Activated T-cell treated with anti-CD3 and anti-CD28 coated beads, Interleukin-2, amount 50 U/mL, for 24 hours (primary cell): ENCODE measurements at regions not wholly inside any gene's neighbourhood (a gene's known extent, or its start where the extent isn't known, plus 50 kb on each side); places are given as distances from the start of the nearest gene placed in this dataset.

Experiments used
- DNase-seq: peaks from one replicate; pipeline ENCODE4 v3.0.0-alpha.2; 2020
- H3K27ac Mint-ChIP-seq: 2 replicates; pipeline ENCODE4 v1.8.0; 2020; ENCODE audit warnings: mild to moderate bottlenecking, mixed read lengths
- H3K27me3 Mint-ChIP-seq: 2 replicates; pipeline ENCODE4 v1.8.0; 2020; ENCODE audit warnings: mixed read lengths
- H3K36me3 Mint-ChIP-seq: 2 replicates; pipeline ENCODE4 v1.8.0; 2020; ENCODE audit warnings: low read depth, mixed read lengths
- H3K4me1 Mint-ChIP-seq: 2 replicates; pipeline ENCODE4 v1.8.0; 2020; ENCODE audit warnings: low read depth, mixed read lengths
- H3K4me3 Mint-ChIP-seq: 2 replicates; pipeline ENCODE4 v1.8.0; 2020; ENCODE audit warnings: mild to moderate bottlenecking, moderate library complexity, mixed read lengths
- H3K9me3 Mint-ChIP-seq: 2 replicates; pipeline ENCODE4 v1.8.0; 2020; ENCODE audit warnings: mixed read lengths

DNA sequence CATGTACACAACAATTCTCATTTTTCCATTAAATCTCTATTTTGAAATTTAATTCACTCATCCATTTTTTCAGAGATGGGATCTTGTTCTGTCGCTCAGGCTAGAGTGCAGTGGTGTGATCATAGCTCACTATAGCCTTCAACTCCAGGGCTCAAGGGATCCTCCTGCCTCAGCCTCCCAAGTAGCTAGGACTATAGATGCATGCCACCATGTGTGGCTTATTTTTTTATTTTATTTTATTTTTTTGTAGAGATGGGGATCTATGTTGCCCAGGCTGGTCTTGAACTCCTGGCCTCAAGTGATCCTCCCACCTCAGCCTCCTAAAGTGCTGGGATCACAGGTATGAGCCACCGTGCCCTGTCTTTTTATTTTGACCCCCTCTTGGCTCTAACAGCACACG, 203.8 kb upstream of the KLF14 start:
- Mint-ChIP-seq H3K4me1 (peaks cover 90% of the 10 kb centered on the region), H3K27me3 (no peaks in the 10 kb centered on the region), H3K36me3 (peaks cover 98% of the 10 kb centered on the region), H3K4me3 (peak overlapping the region; percentile 52), H3K27ac (peak overlapping the region; percentile 89), H3K9me3 (no peaks in the 10 kb centered on the region)
- no peak for DNase-seq

DNA sequence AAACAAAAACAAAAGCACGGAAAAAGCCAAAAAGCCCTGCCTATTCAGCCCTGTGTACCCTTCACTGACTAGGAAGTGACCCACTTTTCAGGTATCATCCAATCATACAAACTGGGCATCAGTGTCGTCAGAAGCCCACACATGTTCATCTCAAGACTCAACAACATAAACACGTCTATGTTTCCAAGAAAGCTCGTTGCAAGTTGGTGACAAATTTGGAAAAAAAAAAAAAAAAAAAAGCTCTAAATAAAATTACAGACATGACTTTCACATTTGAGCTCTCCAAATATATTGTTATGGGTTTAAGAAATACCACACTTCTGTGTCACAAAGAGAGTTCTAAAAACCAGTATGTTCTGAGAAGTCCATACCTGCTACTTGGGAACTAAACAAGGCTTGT, 204.7 kb upstream of the KLF14 start:
- Mint-ChIP-seq H3K27ac (peak overlapping the region; percentile 89), H3K27me3 (no peaks in the 10 kb centered on the region), H3K4me3 (peak overlapping the region; percentile 52), H3K4me1 (peaks cover 90% of the 10 kb centered on the region), H3K9me3 (no peaks in the 10 kb centered on the region), H3K36me3 (peaks cover 98% of the 10 kb centered on the region)
- no peak for DNase-seq

DNA sequence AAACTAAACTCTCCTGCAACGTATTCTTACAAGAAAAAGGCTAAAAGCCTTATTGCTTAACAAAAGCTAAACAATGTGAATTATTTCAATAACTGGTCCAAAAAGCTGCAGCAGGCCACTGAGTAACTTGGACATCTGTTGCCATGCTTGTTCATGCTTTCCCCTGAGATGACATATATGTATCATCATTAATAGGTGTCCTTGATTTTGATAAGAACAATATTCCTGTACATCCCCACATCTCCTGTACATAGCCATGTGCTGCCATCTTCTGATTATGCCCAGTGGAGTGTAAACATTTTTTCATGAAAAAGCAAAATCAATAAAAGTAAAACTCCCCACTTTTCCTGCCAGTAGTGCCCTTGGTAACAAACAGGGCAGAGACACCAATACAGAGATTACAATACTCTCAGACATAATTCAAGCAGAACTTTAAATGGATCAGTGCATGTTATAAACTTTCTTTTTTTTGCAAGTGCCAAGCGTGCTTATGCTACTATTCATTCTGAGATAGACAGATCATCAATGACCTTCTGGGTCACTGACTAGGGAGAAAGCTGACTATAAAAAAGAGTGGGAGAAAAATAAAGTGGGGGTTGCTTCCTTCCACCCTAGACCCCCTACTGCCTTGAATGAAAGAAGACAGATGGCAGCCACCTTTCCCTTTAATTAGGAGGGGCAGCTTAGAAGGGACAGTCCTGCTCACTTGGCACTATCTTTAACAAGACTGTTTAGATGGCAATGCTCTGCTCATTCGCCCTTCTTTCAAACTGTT, 205.5 kb upstream of the KLF14 start:
- H3K4me1 Mint-ChIP-seq, result peaks cover 88% of the 10 kb centered on the region
- H3K36me3 Mint-ChIP-seq, result peaks cover 98% of the 10 kb centered on the region
- H3K9me3 Mint-ChIP-seq, result no peaks in the 10 kb centered on the region
- H3K27ac Mint-ChIP-seq, result peak overlapping the region; percentile 89
- peak overlapping the region; percentile 74 for H3K4me3 Mint-ChIP-seq
- H3K27me3 Mint-ChIP-seq, result no peaks in the 10 kb centered on the region
- DNase-seq, result no peak

DNA sequence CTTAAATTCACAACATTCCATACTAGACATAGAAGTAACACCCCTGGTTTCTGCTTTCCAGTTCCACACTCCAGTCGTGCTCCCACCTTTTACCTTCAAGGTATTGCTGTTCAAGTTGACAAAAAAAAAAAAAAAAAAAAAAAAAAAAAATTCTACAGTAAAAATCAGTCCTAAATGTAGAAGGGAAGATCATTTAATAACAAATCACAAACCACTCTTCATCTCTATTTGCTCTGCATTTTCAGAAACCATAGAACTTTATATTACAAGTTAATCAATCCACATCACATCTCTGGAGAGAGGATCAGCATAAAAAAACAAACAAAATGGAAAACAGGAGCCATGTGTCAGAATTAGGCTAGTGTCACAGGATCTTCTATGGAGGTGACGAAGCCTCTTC, 206.3 kb upstream of the KLF14 start:
- Mint-ChIP-seq H3K36me3 (peaks cover 98% of the 10 kb centered on the region), H3K4me1 (peaks cover 89% of the 10 kb centered on the region), H3K27me3 (no peaks in the 10 kb centered on the region), H3K27ac (peak overlapping the region; percentile 89), H3K4me3 (peak overlapping the region; percentile 74), H3K9me3 (no peaks in the 10 kb centered on the region)
- DNase-seq, result no peak

DNA sequence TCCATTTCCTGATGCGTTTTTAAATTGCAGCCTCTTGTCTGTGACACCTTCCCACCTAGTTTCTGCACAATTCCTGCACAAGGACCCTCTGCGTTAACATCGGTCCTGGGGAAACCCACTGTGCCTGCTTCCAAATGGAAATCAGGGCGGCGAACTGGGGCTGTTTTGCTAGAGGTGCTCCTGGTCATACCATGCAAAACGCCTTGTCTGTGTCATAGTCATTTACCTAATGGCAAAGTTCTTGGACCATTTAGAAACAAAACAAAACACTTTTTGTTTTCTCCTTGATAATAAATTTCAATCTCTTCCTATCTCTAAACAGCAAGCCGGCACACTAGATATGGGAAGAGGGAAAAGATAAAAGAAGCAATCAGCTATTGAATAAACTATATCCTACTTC, 206.9 kb upstream of the KLF14 start:
- Mint-ChIP-seq H3K9me3 (no peaks in the 10 kb centered on the region), H3K4me3 (peak overlapping the region; percentile 74), H3K4me1 (peaks cover 89% of the 10 kb centered on the region), H3K36me3 (peaks cover 98% of the 10 kb centered on the region), H3K27ac (peak overlapping the region; percentile 89), H3K27me3 (no peaks in the 10 kb centered on the region)
- DNase-seq, result no peak

DNA sequence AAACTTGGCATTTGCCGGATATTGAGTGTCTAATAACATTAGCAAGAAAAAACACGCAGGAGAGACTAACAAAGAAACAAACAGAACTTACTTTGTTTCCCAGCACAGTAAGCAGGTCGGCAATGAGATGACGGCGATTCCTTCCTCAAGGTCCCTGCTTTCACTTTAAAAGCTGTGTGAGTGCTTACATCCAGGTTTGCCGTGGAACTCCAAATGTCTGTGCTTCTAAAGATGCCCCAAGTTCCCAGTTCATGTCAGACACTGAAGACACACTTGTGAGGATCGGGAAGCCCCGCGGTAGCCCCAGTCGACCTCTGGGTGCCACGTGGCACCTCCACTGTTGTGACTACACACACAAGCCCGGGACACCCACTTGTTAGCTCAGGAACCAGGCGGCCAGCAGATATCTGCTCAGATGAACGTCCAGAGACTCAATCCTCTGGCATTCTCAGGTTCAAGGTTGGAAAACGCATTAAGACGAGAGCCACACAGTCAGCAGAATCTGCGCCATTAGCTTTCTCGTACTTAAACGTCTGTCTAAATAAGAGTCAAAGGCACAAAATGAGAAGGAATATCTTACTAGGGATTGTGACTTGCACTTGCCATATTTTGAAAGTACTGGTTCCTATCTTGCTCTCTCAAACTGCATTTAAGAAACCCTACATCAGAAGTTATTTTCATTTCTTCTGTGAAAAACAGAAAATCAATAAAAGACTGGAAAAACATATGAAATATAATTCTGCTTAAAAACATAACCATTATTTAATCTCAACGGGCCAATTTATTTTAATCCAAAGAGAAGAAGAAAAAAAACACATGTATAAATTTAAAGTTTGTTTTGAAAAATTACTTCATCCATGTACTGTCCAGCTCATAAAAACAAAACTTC, 207.6 kb upstream of the KLF14 start:
- H3K27ac Mint-ChIP-seq, result peak overlapping the region; percentile 89
- peaks cover 98% of the 10 kb centered on the region for H3K36me3 Mint-ChIP-seq
- peak; percentile 66 for DNase-seq
- no peaks in the 10 kb centered on the region for H3K9me3 Mint-ChIP-seq
- peaks cover 89% of the 10 kb centered on the region for H3K4me1 Mint-ChIP-seq
- peak overlapping the region; percentile 74 for H3K4me3 Mint-ChIP-seq
- no peaks in the 10 kb centered on the region for H3K27me3 Mint-ChIP-seq

DNA sequence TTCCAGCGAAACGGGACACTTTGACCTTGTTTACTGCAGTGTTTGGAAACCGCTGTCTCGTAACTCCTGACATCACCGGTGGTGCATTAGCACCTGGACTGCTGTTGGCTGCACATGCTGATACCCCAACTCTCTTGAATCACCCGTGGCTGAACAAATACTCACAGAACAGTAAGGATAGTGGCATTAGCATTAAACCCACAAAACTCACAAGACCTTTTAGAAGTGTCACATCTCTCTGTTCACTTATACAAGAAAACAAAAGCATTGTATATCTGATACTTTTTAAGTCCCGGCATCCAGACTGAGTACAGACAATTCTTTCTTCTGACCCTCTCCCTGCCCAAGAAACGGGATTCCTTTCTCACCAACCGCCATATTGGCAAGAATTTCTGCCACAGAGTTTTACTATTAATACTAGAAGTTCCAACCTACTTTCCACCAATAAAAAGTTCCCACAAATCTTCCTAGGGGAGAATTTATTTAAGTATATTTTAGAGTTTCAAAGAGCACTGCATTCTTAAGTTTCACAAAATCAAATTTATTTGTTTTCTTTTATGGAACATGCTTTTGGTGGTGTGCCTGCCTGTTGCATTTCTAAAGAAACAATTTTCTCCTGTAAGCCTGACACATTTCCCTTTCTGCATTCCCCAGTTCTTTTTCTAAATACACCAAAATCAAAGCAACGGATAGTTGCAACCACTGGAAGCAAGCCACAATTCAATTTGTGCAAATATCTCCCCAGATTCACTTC, 208.4 kb upstream of the KLF14 start:
- Mint-ChIP-seq H3K4me3 (peak overlapping the region; percentile 74), H3K9me3 (no peaks in the 10 kb centered on the region), H3K36me3 (peaks cover 98% of the 10 kb centered on the region), H3K27me3 (no peaks in the 10 kb centered on the region), H3K27ac (peak overlapping the region; percentile 89), H3K4me1 (peaks cover 89% of the 10 kb centered on the region)
- no peak for DNase-seq

DNA sequence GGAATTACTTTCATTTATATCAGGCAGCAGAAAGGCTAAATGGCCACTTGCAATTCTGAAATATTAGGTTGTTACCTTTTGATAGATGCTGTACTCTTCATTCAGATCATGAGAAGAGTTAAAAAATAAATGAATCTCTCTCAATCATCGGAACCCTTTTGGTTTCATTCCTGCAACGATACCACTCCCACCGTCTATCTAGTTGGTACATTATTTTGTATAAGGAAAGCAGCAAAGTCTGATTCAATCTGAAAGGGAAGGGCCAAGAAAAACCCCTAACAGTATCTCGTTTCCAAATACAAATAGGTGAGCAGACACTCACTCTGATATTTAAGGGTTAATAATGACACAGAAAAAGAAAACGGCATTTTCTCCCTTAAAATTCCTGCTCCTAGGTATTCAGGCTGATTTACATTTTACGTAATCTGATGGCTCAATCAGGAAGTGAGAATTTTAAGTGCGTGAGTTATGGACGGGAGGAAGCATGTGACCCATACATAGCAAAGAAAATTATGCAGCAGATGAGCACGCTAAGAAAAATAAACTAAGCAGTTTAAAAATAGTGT, 209.4 kb upstream of the KLF14 start:
- Mint-ChIP-seq H3K27ac (peak overlapping the region; percentile 89), H3K4me1 (peaks cover 92% of the 10 kb centered on the region), H3K27me3 (no peaks in the 10 kb centered on the region), H3K36me3 (peaks cover 98% of the 10 kb centered on the region), H3K9me3 (no peaks in the 10 kb centered on the region), H3K4me3 (peak overlapping the region; percentile 74)
- no peak for DNase-seq

DNA sequence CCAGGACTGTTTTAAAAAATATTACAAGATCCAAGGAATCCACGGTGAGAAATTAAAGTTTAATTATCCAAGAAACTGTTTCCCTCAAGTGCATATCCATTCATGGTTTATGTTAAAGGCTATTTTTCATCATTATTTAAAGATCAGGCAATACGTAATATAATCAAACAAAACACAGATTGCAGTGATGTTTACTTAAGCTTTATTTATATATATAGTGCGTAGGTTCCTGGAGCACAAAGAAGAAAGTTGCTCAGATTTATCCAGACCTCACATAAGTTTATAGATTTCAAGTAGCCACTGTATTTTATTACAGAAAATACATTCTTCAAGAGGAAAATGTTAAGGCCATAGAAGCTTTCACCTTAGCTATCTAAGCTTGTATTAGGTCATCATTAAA, 210.0 kb upstream of the KLF14 start:
- no peaks in the 10 kb centered on the region for H3K9me3 Mint-ChIP-seq

DNA sequence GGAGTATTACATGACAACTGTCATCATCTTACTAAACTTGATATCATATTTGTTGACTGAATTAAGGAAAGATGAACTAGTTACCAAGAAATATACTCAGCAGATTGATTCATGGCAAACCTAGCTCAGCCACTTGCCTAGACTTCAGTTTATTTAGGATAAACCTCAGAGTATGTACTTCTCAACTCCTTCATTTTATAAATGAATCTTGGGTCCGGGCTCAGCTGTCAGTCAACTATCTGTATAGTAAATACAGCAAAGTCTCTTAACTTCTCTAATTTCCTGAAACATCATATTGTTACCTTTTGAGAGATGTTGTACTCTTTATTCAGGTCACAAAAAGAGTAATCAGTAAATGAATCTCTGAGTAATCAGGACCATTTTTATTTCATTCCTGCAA, 211.0 kb upstream of the KLF14 start:
- H3K27ac Mint-ChIP-seq, result peak overlapping the region; percentile 94
- H3K27me3 Mint-ChIP-seq, result no peaks in the 10 kb centered on the region
- no peaks in the 10 kb centered on the region for H3K9me3 Mint-ChIP-seq
- peaks cover 87% of the 10 kb centered on the region for H3K36me3 Mint-ChIP-seq
- peaks cover 83% of the 10 kb centered on the region for H3K4me1 Mint-ChIP-seq
- H3K4me3 Mint-ChIP-seq, result peak overlapping the region; percentile 65
- DNase-seq, result no peak

More for the DNA sequence above, 210.0 kb upstream of the KLF14 start:
- peak overlapping the region; percentile 89 for H3K27ac Mint-ChIP-seq
- H3K36me3 Mint-ChIP-seq, result peaks cover 96% of the 10 kb centered on the region
- H3K4me3 Mint-ChIP-seq, result peak overlapping the region; percentile 74
- no peaks in the 10 kb centered on the region for H3K27me3 Mint-ChIP-seq
- H3K4me1 Mint-ChIP-seq, result peaks cover 92% of the 10 kb centered on the region
- no peak for DNase-seq

DNA sequence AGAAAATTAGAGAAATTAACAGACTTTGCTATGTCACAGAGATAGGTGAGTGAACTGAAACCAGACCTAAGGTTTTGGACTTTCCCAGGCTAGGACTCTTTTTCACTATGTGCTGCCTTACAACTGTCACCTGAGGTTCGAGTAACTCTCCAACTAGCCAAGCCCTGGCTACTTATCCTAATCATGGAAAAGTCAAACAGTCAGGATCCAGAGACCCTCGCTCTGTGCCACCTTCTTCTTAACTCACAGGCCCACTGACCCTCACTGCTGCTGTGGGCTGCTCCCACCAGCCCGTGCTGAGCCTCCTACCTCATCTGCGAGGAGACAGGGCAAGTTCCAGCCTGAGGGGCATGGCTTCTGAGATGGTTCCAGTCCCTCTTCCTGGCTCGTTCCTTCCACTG, 211.4 kb upstream of the KLF14 start:
- Mint-ChIP-seq H3K9me3 (no peaks in the 10 kb centered on the region), H3K27me3 (no peaks in the 10 kb centered on the region), H3K4me3 (peak overlapping the region; percentile 65), H3K36me3 (peaks cover 83% of the 10 kb centered on the region), H3K27ac (peak overlapping the region; percentile 94), H3K4me1 (peaks cover 79% of the 10 kb centered on the region)
- DNase-seq, result no peak

DNA sequence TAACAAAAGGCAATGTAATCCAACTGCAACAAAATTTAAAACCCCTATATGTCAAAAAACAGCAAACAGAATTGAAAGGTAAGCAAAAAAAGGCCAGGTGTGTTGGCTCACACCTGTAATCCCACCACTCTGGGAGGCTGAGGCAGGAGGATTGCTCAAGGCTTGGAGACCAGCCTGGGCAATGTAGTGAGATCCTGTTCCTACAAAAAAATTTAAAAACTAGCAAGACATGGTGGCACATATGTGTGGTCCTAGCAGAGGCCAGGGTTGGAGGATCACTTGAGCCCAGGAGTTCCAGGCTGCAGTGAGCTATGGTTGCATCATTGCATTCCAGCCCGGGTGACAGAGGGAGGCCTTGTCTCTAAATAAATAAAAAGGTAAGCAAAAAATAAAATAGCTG, 212.1 kb upstream of the KLF14 start:
- peak overlapping the region; percentile 94 for H3K27ac Mint-ChIP-seq
- DNase-seq, result no peak
- peaks cover 73% of the 10 kb centered on the region for H3K4me1 Mint-ChIP-seq
- H3K27me3 Mint-ChIP-seq, result no peaks in the 10 kb centered on the region
- peak overlapping the region; percentile 65 for H3K4me3 Mint-ChIP-seq
- H3K9me3 Mint-ChIP-seq, result no peaks in the 10 kb centered on the region
- peaks cover 76% of the 10 kb centered on the region for H3K36me3 Mint-ChIP-seq

DNA sequence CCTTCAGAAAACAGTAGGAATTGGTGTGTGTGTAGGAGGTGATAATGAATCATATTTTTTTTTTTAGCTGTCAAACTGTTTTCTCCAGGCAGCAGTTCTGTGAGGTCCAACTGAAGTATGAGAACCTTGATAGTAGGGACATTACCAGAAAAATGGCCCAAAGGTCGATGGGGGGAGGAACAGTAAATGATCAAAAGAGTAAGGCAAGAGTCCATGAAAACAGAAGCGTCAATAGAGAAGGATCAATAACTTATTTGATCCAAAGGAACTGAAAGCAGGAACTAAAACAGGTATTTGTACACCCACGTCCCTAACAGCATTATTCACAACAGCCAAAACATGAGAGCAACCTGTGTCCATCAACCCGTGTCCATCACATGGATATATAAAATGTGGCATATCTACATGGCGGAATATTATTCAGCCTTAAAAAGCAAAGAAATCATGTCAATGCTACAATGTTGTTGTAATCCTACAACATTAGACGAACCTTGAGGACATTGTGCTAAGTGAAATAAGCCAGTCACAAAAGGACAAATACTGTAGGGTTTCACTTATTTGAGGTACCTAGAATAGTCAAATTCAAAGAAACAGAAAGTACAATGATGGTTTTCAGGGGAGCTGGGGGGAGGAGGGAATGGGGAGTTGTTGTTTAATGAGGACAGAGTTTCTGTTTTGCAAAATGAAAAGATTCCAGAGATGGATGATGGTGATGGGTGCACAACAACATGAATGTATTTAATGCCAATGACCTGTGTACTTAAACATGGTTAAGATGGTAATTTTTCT, 214.0 kb upstream of the KLF14 start:
- peaks cover 61% of the 10 kb centered on the region for H3K4me1 Mint-ChIP-seq

More for the DNA sequence above, 214.0 kb upstream of the KLF14 start:
- no peaks in the 10 kb centered on the region for H3K9me3 Mint-ChIP-seq
- no peaks in the 10 kb centered on the region for H3K27me3 Mint-ChIP-seq
- H3K4me3 Mint-ChIP-seq, result peak overlapping the region; percentile 65
- H3K36me3 Mint-ChIP-seq, result peaks cover 57% of the 10 kb centered on the region
- H3K27ac Mint-ChIP-seq, result peak overlapping the region; percentile 94
- DNase-seq, result no peak
